ENCODE measurements at regions not wholly inside any gene's neighbourhood (a gene's known extent, or its start where the extent isn't known, plus 50 kb on each side); places are given as distances from the start of the nearest gene placed in this dataset.

DNA sequence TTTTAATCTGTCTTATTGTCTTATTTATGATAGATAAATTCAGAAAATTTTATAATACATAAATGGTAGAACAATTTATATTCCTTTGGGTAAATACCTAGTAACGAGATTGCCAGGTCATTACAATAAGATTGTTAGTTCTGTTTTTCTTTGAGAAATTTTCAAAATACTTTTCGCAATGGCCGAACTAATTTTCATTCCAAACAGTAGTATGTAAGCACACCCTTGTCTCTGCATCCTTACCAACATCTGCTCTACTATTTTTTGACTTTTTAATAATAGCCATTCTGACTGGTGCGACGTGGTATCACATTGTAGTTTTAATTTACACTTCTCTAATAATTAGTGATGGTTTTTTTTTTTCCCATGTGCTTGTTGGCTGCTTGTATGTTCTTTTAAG lies 351.4 kb upstream of the LUZP2 start:
- no peaks in the 10 kb centered on the region for H3K27me3 ChIP-seq
- H3K36me3 ChIP-seq = no peaks in the 10 kb centered on the region
- WGBS (ENCODE audit: insufficient coverage, low coverage, low lambda C conversion rate, missing lambda C conversion rate) = 46% methylated on average over 5 of the region's 5 CpGs
- DNase-seq (no peak), ATAC-seq (no peak)
- H3K4me1 ChIP-seq = no peaks in the 10 kb centered on the region
- no peak overlapping the region for H3K4me3 ChIP-seq
- H3K27ac ChIP-seq = no peak overlapping the region
- TF ChIP-seq CTCF (IDR thresholded peaks at IDR 0.05) (no peak), POLR2A (IDR thresholded peaks at IDR 0.05) (no peak)
- no peaks in the 10 kb centered on the region for H3K9me3 ChIP-seq
- intact Hi-C loops (cut with DNase I) = no loop called here

DNA sequence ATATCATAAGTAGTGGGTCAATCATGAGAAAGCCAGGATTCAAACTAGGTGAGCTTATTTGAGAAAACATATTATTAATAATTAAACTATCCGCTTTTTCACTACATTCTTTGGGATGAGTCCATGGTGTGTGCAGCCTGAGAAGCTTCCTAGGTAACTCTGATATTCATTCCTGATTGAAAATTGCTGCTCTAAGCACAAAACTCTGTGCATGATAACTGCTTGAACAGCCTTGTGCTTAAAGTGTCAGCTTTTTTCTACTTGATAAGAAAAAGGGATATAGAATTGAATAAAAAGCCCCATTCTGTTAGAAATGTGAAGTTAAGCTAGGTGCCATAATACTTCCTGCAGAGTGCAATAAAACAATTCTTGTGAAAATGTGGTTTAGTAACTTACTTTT lies 343.5 kb upstream of the LUZP2 start:
- intact Hi-C loops (cut with DNase I) = no loop called here
- Histone ChIP-seq H3K4me1 (no peaks in the 10 kb centered on the region), H3K27ac (no peak overlapping the region), H3K27me3 (no peaks in the 10 kb centered on the region), H3K36me3 (no peaks in the 10 kb centered on the region), H3K9me3 (no peaks in the 10 kb centered on the region), H3K4me3 (no peak overlapping the region)
- DNase-seq (no peak), ATAC-seq (no peak)
- TF ChIP-seq POLR2A (IDR thresholded peaks at IDR 0.05) (no peak), CTCF (IDR thresholded peaks at IDR 0.05) (no peak)
- WGBS (ENCODE audit: insufficient coverage, low coverage, low lambda C conversion rate, missing lambda C conversion rate) = 83% methylated on average over 1 of the region's 1 CpG

DNA sequence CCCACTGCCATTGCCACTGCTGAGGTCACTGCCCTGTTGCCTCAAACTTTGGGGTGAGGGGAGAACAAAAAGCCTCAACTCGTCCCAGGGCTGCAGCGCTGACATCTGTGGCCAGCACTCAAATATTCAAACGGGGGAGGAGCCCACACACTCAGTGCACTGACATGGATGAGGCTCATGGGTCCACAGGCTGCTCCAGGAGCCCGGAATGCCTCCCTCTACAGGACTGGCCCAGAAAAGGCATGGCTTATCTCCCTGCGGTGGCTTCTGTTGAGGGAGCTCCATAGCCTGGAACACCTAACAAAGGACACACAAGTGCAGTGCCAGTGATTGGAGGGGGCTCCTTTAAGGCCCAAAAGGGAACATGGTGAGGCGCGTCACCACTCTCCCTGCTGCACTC lies 341.1 kb upstream of the LUZP2 start:
- Histone ChIP-seq H3K9me3 (no peaks in the 10 kb centered on the region), H3K27ac (no peak overlapping the region), H3K4me3 (no peak overlapping the region), H3K4me1 (no peaks in the 10 kb centered on the region), H3K36me3 (no peaks in the 10 kb centered on the region), H3K27me3 (no peaks in the 10 kb centered on the region)
- intact Hi-C loops (cut with DNase I) = no loop called here
- 24% methylated on average over 3 of the region's 7 CpGs for WGBS (ENCODE audit: insufficient coverage, low coverage, low lambda C conversion rate, missing lambda C conversion rate)
- ATAC-seq (peak in 1 of 4 donors; percentile 36), DNase-seq (no peak)
- TF ChIP-seq CTCF (IDR thresholded peaks at IDR 0.05) (no peak), POLR2A (IDR thresholded peaks at IDR 0.05) (no peak)

- DNase-seq = no peak
- TF ChIP-seq CTCF (IDR thresholded peaks at IDR 0.05) = no peak
- TF ChIP-seq POLR2A (IDR thresholded peaks at IDR 0.05) = no peak
- Histone ChIP-seq H3K4me1 (no peaks in the 10 kb centered on the region), H3K27ac (no peak overlapping the region), H3K4me3 (no peak overlapping the region), H3K9me3 (no peaks in the 10 kb centered on the region), H3K36me3 (no peaks in the 10 kb centered on the region), H3K27me3 (no peaks in the 10 kb centered on the region)
- whole genome bisulfite sequencing (ENCODE audit: insufficient coverage, low coverage, low lambda C conversion rate, missing lambda C conversion rate) = 22% methylated on average over 2 of the region's 2 CpGs
- intact Hi-C loops (cut with DNase I) = no loop called here
- no peak for ATAC-seq
Observed at GRCh38 chr11:24157316-24157715, 339.5 kb upstream of the LUZP2 start.

GRCh38 chr11:24161587-24161986 lies 335.3 kb upstream of the LUZP2 start:
- Histone ChIP-seq H3K4me3 (no peak overlapping the region), H3K9me3 (no peaks in the 10 kb centered on the region), H3K36me3 (no peaks in the 10 kb centered on the region), H3K27me3 (no peaks in the 10 kb centered on the region), H3K4me1 (no peaks in the 10 kb centered on the region), H3K27ac (no peak overlapping the region)
- no peak for TF ChIP-seq CTCF (IDR thresholded peaks at IDR 0.05)
- TF ChIP-seq POLR2A (IDR thresholded peaks at IDR 0.05) = no peak
- WGBS (ENCODE audit: insufficient coverage, low coverage, low lambda C conversion rate, missing lambda C conversion rate) = 84% methylated on average over 13 of the region's 13 CpGs
- no peak for ATAC-seq
- intact Hi-C loops (cut with DNase I) = no loop called here
- no peak for DNase-seq
